ENCODE measurements at regions not wholly inside any gene's neighbourhood (a gene's known extent, or its start where the extent isn't known, plus 50 kb on each side); places are given as distances from the start of the nearest gene placed in this dataset.

DNA sequence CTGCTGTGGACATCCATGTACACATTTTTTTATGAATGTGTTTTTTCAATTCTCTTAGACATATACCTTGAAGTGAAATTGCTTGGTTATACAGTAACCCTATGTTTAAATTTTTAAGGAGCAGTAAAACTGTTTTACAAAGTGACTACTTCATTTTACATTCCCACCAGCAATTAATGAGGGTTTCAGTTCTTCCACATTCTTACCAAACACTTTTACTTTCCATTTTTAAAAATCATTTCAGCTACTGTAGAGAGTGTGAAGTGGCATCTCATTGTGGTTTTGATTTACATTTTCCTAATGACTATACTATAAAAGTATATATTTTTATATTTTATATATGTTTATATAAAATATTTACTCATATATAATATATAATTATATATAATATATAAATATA is 1221.5 kb downstream of the PLA2G4A start:
- DNase-seq (ENCODE audit: low spot score), result no peak

DNA sequence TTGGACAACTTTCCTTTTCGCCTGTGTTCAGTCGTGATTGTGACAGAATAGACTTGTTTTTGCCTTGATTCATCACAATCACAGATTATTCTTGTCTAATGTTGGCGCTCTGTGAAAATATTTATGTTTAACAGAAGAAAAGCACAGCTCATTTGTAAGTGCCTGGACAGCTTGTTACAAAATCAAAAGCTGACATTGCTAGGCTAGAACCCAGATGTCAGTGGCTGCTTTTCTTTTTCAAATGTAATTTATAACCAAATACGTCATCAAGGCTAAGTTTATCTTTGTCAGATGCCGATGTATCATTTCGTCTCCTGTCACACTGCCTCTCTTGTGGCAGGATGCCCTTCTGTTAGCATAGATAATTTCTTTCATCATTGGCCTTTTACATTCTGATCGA is 1227.3 kb downstream of the PLA2G4A start:
- DNase-seq (ENCODE audit: low spot score), result no peak

DNA sequence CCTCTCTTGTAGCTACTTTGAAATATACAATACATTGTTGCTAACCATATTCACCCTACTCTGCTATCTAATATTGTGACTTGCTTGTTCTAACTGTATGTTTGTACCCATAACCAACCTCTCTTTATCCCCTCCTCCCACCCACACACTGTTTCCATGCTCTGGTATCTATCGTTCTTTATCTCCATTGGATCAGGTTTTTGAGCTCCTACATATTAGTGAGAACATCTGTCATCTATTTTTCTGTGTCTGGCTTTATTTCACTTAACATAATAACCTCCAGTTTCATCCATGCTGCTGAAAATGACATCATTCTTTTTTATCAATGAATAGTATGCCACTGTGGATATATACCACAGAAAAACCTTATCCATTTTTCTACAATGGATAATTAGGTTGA is 1230.1 kb downstream of the PLA2G4A start:
- no peak for DNase-seq (ENCODE audit: low spot score)

DNA sequence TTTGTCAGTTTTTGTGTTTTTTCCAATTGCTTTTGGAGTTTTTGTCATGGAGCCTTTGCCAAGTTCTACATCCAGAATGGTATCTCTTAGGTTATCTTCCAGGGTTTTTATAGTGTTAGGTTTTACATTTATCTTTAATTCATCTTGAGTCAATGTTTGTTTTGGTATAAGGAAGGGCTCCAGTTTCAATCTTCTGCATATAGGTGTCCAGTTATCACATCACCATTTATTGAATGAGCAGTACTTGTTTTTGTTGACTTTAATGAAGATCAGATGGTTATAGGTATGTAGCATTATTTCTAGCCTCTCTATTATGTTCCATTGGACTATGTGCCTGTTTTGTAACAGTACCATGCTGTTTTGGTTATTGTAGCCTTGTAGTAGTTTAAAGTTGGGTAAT is 1233.1 kb downstream of the PLA2G4A start:
- DNase-seq (ENCODE audit: low spot score), result no peak

DNA sequence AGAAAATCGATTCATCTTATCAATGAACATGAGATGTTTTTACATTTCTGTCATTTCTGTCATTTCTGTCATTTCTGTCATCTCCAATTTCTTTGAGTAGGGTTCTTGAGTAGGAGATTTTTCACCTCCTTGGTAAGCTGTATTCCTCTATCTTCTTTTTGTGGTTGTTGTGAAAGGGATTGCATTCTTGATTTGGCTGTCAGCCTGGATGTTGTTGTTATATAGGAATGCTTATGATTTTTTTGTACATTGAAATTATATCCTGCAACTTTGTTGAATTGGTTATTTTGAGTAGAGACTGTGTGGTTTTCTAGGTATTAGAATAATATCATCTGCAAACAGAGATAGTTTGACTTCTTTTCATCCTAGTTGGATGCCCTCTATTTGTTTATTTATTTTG is 1233.7 kb downstream of the PLA2G4A start:
- no peak for DNase-seq (ENCODE audit: low spot score)

DNA sequence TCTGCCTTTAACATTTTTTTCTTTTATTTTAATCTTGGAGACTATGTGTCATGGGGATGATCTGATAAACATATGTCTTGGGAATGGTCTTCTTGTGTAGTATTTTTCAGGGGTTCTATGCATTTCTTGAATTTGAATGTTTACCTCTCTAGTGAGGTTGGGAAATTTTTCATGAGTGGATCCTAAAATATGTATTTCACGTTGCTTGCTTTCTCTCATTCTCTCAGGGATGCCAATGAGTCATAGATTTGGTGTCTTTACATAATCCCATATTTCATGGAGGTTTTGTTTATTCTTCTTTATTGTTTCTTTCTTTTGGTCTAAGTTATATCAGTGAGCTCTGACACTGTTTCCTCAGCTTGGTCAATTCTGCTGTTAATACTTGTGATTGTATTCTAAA is 1237.2 kb downstream of the PLA2G4A start:
- DNase-seq (ENCODE audit: low spot score), result no peak

DNA sequence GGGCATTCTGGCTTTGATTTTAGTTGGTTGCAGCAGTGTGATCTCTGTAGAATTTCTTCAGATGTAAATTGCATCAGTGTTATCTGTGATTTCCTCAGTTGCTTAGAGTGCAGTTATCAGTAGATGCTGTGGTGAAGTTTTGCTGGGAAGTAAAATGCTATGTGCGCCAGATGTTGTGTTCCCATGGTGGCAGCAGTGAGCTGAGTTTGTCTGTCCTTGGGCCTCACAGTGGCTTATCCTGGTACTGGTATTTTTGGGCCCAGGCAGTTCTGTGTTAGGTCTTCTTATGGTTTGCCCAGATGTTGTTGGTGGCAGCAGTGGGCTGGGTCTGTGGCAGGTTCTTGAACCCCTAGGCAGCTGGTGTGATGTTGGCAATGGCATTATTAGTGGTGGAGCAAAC is 1242.1 kb downstream of the PLA2G4A start:
- no peak for DNase-seq (ENCODE audit: low spot score)

DNA sequence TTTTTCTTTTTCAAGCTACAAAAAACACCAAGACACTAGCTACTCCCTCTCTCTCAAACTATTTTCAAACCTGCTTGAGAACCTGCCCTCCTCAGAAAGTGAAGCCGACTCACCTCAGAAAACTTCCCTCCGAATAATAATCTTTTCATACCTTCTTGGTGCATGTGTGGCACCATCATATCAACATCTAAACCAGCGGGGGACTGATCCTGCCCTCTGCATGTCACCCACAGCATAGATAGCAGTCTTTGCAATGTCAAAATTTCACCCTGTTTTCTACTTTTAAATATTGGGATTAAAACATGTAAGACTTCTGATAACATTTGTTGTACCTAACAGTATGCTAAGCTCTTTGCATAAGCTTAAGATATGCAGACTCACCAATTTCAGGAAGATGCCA is 1260.3 kb downstream of the PLA2G4A start:
- no peak for DNase-seq (ENCODE audit: low spot score)

DNA sequence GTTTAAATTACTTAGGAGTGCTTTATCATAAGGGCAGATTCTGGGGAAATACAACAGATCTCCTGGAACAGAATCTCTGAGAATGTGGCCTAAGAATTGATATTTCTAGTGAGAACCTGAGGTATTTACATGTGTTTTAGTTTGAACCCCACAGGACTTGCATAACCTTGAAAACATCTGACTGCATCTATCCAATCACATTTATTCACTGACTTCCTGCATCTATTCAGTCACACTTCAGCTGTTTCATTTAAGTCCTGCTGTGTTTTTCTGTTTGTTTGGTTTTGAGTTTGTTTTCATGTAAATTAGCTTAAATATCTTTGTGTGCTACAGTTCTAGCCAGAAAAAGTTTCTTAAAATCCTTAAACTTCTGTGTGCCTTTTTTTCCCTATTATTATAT is 1260.7 kb downstream of the PLA2G4A start:
- DNase-seq (ENCODE audit: low spot score), result no peak

DNA sequence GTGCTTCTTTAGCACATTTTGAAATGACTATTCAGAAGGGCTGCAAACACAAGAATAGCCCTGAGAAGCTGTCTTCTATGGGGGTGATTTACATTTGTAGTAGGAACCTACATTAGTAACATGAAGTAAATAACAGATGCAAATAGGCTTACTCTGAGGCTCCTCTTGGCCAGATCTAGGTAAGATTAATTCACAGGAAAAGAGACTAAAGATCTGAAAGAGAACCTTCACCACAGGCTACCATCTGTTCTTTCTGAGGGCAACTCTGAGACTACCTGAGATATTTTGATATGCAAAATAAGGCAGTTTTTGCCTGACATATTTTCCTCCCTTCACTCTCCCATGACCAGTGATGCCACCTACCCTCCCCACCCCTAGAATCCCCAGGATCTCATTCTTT is 1267.8 kb downstream of the PLA2G4A start:
- DNase-seq (ENCODE audit: low spot score), result no peak

DNA sequence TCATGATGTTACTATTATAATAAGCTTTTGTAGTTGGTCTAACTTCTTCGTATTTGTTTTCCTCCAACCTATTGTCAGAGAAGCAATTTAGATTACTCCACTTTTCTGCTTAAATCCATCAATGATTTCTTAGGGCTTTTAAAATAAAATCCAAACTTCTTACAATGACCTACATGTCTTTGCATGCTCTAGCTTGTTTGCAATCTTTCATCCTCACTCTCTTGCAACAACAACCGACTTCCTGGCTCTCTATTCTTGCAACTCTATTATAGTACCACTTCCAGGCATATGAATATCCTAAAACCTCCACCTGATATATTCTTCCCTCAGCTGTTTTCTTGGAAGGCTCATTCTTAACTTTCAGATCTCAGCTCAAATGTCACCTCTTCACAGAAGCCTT is 1288.7 kb downstream of the PLA2G4A start:
- no peak for DNase-seq (ENCODE audit: low spot score)

DNA sequence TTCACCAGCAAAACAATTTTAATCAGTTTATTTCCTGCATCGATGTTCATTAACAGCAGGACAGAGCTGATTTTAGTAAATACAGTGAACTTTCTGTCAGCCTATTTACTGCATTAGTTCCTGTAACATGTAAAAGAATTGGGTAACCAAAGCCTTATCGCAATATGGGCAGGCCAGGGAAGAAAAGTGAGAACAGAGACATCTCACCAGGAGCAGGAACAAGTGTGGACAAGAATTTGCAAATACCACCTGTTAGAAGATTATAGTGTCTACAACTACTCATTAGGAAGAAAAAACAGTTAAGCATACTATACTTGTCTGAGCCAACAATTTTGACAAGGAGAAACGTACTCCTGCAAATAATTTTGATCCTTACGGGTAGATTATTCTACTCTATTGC is 1293.9 kb downstream of the PLA2G4A start:
- DNase-seq (ENCODE audit: low spot score), result no peak

DNA sequence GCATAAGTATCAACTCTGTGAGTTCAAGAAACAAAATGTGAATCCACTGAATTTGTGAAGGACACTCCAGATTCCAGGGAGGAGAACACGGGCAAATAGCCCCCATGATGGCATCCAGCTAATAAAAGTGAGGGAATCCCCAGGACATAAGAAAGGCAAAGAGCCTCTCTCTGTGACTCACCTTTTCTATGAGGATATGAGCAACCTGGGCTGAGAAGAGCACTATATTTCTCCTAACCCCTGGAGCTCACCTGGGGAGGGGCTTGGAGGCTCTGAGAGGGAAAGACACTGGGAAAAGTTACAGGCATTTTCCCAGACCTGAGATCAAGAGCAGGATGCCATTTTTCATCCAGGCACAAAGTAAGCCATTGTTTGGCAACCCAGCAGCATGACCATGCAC is 1298.8 kb downstream of the PLA2G4A start:
- DNase-seq (ENCODE audit: low spot score), result no peak

DNA sequence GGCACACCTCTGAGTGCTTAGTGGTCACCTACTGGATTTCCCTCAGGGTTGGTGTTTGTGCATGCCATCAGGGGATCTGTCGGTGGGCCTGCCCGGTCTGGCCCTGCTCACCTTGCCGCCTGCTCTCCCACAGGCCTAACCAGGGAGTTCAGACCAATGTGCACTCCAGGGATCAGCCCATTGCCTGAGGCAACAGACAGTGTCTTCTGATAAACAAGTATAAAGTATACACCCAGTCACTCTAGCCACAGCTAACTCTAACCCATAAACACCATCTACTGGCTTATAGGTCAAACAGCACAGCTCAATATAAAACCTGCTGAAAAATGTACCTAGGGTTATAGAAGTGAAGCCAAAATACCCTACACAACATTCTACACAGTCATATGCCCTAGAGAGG is 1300.0 kb downstream of the PLA2G4A start:
- no peak for DNase-seq (ENCODE audit: low spot score)

DNA sequence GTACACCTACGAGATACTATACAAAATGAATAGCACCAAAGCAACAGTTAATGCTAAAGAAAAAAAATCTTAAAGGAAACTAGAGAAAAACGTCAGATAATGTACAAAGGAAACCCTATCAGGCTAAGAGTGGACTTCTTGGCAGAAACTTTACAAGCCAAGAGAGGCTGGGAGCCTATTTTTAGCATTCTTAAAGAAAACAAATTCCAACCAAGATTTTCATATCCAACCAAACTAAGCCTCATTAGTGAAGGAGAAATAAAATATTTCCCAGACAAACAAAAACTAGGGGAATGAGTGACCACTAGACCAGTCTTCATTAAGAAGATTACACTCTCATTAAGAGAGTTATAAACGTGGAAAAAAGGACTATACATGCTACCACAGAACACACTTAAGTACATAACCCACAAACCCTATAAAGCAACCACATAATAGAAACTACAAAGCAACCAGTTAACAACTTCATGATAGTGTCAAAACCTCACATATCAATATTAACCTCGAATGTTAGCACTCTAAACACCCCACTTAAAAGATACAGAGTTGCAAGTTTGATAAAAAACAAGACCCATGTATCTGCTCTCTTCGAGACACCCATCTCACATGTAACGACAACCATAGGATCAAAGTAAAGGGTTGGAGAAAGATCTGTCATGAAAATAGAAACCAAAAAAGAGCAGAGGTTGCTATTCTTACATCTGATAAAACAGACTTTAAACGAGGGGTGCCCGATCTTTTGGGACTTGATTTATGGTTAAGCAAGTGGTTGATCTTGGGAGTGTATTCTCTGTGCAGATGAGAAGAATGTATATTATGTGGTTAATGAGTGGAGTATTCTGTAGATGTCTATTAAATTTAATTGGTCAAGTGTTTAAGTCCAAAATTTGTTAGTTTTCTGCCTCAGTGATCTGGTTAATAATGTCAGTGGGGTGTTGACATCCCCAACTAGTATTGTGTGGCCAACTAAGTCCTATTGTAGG is 1301.4 kb downstream of the PLA2G4A start:
- DNase-seq (ENCODE audit: low spot score), result no peak

DNA sequence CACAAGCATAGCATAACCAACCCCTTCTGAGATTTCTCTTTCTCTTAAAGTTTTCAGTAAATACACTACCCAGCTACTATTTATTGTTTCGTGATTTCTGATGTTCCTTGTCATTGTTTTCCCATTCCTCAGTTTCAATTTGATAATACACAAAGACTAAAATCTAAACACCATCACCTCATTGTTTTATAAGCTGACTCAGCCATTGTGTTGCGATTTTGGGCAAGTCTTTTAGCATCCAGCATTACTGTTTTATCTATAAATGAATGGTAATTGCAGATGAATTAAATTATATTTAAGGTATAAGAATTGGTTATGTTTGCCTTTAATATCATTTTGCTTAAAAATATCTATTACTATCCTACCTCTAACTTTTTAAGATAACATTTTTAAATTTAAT is 1308.5 kb downstream of the PLA2G4A start:
- no peak for DNase-seq (ENCODE audit: low spot score)

DNA sequence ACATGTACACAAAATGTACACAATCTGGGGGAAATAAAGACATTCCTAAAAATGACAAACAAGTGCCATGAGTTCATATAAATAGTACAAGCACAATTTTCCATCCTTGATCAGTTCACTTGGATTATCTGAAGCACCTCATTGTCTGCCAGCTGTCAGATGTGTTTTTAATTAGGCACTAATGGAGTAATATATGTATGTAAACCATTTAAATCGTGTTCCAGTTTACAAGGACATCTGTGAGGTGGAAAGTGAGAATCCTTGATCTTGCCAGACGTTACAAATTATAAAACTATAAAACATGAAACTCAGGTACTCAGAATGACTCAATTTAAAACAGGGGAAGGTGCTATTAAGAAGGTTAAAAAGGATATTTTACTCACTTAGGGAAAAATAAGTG is 1312.2 kb downstream of the PLA2G4A start:
- no peak for DNase-seq (ENCODE audit: low spot score)

DNA sequence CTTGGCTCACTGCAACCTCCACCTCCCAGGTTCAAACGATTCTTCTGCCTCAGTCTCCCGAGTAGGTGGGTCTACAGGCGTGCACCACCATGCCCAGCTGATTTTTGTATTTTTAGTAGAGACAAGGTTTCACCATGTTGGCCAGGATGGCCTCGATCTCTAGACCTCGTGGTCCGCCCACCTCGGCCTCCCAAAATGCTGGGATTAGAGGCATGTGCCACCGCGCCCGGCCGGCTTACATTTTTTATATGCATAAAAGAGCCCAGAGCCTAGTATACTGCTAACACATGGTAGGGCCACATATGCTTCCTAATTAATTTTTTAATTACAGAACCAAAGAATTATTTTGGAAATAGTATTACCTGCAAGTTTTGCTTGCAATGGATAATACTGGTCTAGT is 1325.4 kb downstream of the PLA2G4A start:
- DNase-seq (ENCODE audit: low spot score), result no peak

DNA sequence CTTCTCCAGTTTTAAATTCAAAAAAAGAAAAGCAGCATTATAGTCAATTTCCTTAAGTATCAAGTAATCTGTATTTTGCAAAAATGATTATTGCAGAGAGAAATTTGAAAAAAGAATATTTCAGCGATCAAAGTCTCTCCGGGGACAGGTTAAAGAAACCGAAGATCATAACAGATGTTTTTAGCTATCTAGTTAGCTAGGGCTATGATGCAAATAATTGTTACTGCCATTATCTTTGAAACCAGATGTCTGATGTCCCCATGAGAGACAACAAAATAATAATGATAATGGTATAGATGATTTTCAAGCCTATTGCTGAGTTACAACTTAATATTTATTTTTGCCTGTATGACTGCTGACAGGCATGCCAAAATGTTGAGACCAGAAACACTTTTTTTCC is 1326.0 kb downstream of the PLA2G4A start:
- DNase-seq (ENCODE audit: low spot score), result no peak

DNA sequence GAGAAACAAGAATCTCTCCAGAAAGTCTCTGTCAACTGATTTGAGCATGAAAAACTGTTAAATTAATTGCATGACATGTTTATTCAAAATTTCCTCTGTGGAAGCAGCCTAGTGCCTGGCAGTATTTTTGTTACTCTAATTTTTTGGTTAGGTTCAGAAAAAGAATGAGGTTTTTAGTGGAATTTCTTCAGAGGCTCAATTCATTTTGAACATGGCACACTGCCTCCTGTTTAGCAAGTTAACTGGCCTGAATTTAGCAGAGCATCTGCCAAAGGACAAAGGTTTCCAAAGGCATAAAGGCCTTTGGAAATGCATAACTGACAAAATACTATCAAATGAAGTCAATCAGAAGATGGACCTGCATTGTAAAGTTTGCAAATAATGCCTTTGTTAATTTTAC is 1326.5 kb downstream of the PLA2G4A start:
- DNase-seq (ENCODE audit: low spot score), result peak; percentile 33

DNA sequence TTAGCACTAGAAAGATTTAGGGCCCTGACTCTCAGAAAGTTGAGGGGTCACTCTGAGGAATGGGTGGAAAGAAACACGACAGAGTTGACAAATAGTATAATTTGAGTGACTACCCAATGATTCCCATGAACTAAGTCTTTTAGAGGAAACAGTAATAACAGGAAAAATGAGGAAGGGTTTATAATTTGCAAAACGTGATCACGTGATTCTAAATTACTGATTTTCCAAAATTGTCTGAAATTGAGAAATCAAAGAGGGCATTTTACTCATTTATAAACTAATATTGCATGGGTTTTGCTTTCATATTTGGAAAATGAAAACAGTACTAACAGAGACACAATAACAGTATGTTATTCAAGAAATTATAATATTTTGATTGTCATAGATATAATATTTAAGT is 1335.7 kb downstream of the PLA2G4A start:
- DNase-seq (ENCODE audit: low spot score), result no peak

DNA sequence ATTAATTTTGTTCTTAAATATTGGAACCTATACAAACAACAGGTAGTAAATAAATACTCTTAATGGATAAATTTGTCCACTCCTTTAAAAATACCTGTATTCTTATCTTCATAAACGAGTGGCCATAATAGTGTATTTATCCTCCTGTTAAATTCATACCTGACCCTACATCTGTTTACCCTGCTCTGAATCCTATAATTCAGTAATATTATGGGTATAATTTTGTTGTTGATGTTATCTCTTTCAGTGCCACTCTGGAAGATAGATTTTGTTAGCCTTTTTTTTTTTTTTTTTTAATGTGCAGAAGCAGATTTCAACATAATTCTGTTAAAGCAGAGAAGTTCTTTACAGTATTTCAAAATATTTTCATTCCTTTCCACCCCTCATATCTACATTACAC is 1337.9 kb downstream of the PLA2G4A start:
- no peak for DNase-seq (ENCODE audit: low spot score)

DNA sequence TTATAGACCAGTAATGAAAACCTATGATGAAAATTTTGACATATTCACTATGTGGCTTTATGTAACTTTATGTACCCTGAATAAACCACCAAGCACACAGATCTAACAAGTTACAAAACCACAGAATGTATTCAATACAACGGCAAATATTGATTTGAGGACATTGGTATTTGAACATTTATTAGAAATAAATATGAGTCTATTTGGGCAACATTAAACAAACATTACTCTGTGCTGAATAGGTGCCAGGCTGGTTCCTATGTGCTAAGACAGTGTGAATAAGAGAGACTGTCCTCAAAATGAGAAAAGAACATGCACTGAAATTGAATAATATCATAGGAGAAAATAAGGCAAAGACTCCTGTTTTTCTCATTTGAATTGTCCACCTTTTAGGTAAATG is 1341.2 kb downstream of the PLA2G4A start:
- no peak for DNase-seq (ENCODE audit: low spot score)

DNA sequence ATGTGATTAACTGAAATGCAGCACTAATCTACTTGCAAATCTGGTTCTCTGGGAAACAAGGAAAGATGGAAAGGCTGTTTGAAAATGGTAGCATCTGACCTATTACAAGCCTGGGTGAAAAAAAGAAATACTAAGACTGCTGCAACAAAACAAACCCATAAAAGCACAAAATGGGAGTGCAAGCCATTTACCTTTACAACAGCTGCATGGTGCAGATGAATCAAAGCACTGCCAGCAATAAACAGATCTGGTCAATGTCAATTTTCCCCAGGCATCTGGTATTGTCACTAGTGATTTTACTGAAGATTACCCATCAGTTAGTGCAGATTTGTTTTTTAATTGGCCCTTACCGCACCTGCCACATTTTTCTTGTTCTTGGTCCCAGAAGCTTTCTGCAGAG is 1341.7 kb downstream of the PLA2G4A start:
- DNase-seq (ENCODE audit: low spot score), result no peak
